Skeletal muscle tissue (tissue), 3 donors: ENCODE measurements at regions not wholly inside any gene's neighbourhood (a gene's known extent, or its start where the extent isn't known, plus 50 kb on each side); places are given as distances from the start of the nearest gene placed in this dataset.
"Not testable (repeated sequence)": the region's sequence is repeated elsewhere in the genome, so short reads cannot be mapped to it uniquely, and the experiment has no call there.

ENCODE experiments used
- H3K27ac ChIP-seq: one replicate; pipeline ENCODE4 v1.7.0; 2013; ENCODE audit warnings: mild to moderate bottlenecking, low read depth, low read length, inconsistent platforms
- H3K27me3 ChIP-seq, 3 donors: one replicate each; pipeline ENCODE4 v1.7.0; 2013; ENCODE audit warnings: low read length in 3 of 3; ENCODE audit not compliant: control insufficient read depth in 3 of 3, insufficient read depth in 3 of 3
- H3K36me3 ChIP-seq, 3 donors: one replicate each; pipeline ENCODE4 v1.7.0; 2013; ENCODE audit warnings: low read length in 3 of 3; ENCODE audit not compliant: control insufficient read depth in 3 of 3, insufficient read depth in 3 of 3
- H3K4me1 ChIP-seq, 3 donors: one replicate each; pipeline ENCODE4 v1.7.0; 2013; ENCODE audit warnings: low read length in 3 of 3, mild to moderate bottlenecking in 3 of 3; ENCODE audit not compliant: control insufficient read depth in 3 of 3, insufficient read depth in 3 of 3
- H3K4me3 ChIP-seq, 3 donors: one replicate each; pipeline ENCODE4 v1.7.0; 2013; ENCODE audit warnings: low read length in 3 of 3
- H3K9ac ChIP-seq, 3 donors: one replicate each; pipeline ENCODE4 v1.7.0; 2013; ENCODE audit warnings: low read length in 3 of 3, mild to moderate bottlenecking in 3 of 3, moderate library complexity in 2 of 3, low read depth in 1 of 3
- H3K9me3 ChIP-seq, 3 donors: one replicate each; pipeline ENCODE4 v1.7.0; 2013; ENCODE audit warnings: low read length in 3 of 3; ENCODE audit not compliant: control insufficient read depth in 3 of 3
- donor health status: Osteomylitis.

DNA sequence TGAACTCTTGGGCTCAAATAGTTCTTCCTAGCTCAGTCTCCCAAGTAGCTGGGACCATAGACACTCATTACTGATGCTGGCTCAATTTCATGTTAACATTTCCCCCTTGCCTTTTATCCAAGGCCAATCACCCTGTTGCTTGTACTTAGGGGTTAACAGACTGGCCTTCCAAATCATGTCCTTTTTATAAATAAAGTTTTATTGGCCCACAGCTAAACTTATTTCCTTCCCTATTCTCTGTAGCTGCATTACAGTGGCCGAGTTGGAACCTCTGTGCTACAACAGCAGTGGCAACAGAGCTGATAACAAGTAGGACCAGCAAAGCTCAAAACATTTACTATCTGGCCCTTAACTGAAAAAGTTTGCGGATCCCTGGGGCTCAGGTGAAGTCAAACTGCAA, 109.8 kb downstream of the ZFP64 start:
- Histone ChIP-seq H3K9me3 (no peaks in the 10 kb centered on the region), H3K4me1 (no peaks in the 10 kb centered on the region), H3K36me3 (peaks cover 0 to 5% (median 2%) of the 10 kb centered on the region in 3 donors), H3K4me3 (no peak overlapping the region), H3K9ac (no peak overlapping the region), H3K27ac (no peak overlapping the region), H3K27me3 (no peaks in the 10 kb centered on the region)

DNA sequence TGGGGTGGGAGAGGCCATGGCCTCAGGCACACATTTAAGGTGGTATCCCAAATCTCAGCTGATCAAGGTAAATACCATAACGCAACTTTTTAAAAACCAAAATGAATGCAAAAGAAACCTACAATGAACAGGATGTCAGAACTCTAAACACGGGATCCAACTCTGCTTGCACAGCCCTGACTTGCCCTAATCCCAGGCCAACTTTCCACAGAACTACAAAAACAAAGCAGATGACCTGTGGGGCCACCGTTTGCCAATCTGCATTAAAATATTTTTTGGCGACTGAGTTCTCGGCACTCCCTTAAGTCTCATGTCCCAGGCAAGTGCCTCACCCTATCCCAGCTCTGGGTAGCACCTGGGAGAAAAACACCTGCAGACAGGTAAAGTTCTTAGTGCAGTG, 110.5 kb downstream of the ZFP64 start:
- peaks cover 0 to 5% (median 2%) of the 10 kb centered on the region in 3 donors for H3K36me3 ChIP-seq
- H3K9me3 ChIP-seq = no peaks in the 10 kb centered on the region
- no peak overlapping the region for H3K27ac ChIP-seq
- H3K27me3 ChIP-seq = no peaks in the 10 kb centered on the region
- H3K9ac ChIP-seq = no peak overlapping the region
- no peaks in the 10 kb centered on the region for H3K4me1 ChIP-seq
- H3K4me3 ChIP-seq = no peak overlapping the region

DNA sequence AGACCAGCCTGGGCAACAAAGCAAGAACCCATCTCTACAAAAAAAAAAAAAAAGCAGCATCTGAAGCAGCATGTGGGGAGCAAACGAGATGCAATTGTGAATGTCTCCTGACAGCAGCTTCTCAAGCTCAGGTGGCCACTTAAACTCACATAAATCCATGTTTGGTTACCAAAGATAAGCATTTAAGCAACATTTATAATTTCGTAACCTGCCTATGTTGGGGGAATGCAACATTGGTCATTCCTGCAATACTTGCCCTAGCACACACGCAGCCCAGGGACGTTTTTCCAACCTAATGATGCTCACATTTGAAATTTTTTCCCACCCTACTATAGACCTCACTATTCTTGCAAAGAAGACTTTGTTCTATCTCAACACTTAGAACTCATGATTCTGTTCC, 113.3 kb downstream of the ZFP64 start:
- no peak overlapping the region for H3K9ac ChIP-seq
- no peaks in the 10 kb centered on the region for H3K27me3 ChIP-seq
- H3K36me3 ChIP-seq = no peaks in the 10 kb centered on the region
- no peaks in the 10 kb centered on the region for H3K9me3 ChIP-seq
- no peak overlapping the region for H3K4me3 ChIP-seq
- no peaks in the 10 kb centered on the region for H3K4me1 ChIP-seq
- H3K27ac ChIP-seq = no peak overlapping the region

DNA sequence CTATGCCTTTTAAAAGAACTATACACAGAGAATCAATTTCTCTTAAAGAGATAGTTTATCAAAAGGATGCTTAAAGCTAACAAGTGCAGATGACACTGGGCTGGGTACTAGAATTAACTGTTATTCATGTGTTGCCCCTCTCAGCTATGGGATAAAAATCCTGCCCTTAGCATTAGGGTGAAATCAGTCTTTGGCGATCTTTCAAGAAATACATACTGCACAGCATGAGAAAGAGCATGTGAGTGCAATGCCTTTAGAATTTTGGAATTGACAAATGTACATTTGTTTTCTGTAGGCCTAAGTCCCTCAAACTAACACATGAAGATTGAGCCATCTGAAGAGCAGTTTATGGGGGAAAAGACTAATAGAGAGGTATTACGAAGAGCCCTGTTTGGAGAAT, 115.4 kb downstream of the ZFP64 start:
- no peaks in the 10 kb centered on the region for H3K9me3 ChIP-seq
- no peaks in the 10 kb centered on the region for H3K27me3 ChIP-seq
- no peaks in the 10 kb centered on the region for H3K4me1 ChIP-seq
- no peak overlapping the region for H3K4me3 ChIP-seq
- no peak overlapping the region for H3K27ac ChIP-seq
- H3K9ac ChIP-seq = no peak overlapping the region
- no peaks in the 10 kb centered on the region for H3K36me3 ChIP-seq

DNA sequence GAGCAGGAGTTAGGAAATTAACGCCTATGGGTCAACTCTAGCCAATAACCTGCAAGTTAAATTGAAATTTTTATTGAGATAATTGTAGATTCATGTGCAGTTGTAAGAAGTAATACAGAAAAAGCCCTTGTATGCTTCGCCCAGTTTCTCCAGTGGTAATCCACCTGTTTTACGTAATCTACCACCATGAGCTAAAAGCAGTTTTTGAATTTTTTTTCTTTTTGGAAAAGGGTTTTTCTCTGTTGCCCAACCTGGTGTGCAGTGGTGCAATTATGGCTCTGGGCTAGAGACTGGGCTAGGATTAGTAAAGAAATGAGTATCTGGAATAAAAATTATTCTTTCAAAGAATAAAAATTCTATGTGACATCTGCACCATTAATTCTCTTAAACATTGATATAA, 116.2 kb downstream of the ZFP64 start:
- no peak overlapping the region for H3K27ac ChIP-seq
- no peak overlapping the region for H3K9ac ChIP-seq
- no peaks in the 10 kb centered on the region for H3K4me1 ChIP-seq
- no peaks in the 10 kb centered on the region for H3K27me3 ChIP-seq
- no peak overlapping the region for H3K4me3 ChIP-seq
- no peaks in the 10 kb centered on the region for H3K36me3 ChIP-seq
- H3K9me3 ChIP-seq = no peaks in the 10 kb centered on the region

DNA sequence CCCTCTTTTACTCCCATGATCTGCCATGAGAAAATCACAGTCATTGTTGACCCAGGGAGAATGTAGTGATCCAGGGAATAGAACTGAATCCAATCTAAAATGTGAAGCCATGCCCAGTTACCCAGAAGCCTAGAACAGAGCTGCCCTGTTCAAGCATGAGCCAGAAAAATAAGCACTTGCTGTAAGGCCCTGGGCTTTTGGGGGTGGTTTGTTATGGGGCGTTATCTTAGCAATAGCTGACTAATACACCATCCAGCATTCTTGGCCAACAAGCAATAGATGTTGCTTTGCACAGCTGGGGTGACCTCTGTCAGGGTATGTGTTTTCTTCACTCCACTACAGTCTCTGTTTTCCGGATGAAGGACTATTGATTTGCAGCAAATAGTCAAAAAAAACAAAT, 120.4 kb downstream of the ZFP64 start:
- Histone ChIP-seq H3K9ac (no peak overlapping the region), H3K27me3 (no peaks in the 10 kb centered on the region), H3K27ac (no peak overlapping the region), H3K4me3 (no peak overlapping the region), H3K36me3 (no peaks in the 10 kb centered on the region), H3K9me3 (no peaks in the 10 kb centered on the region), H3K4me1 (no peaks in the 10 kb centered on the region)

DNA sequence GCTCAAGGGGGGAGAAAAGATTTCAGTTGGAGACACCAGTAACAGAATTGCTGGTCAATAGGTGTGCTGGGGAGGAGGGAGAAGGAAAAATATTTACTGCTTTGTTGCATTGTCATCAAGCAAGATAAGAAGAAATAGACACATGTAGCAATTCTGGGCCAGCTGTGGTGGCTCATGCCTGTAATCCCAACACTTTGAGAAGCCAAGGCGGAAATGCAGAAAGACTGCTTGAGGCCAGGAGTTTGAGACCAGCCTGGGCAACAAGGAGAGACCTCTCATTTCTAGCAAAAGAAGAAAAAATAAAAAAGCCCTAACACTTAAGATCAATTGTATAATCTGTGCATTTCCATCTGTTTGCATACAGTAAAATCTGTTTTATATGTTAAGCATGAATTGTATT, 126.6 kb downstream of the ZFP64 start:
- Histone ChIP-seq H3K4me1 (no peaks in the 10 kb centered on the region), H3K9me3 (no peaks in the 10 kb centered on the region), H3K9ac (no peak overlapping the region), H3K36me3 (no peaks in the 10 kb centered on the region), H3K27me3 (no peaks in the 10 kb centered on the region), H3K4me3 (no peak overlapping the region), H3K27ac (no peak overlapping the region)

DNA sequence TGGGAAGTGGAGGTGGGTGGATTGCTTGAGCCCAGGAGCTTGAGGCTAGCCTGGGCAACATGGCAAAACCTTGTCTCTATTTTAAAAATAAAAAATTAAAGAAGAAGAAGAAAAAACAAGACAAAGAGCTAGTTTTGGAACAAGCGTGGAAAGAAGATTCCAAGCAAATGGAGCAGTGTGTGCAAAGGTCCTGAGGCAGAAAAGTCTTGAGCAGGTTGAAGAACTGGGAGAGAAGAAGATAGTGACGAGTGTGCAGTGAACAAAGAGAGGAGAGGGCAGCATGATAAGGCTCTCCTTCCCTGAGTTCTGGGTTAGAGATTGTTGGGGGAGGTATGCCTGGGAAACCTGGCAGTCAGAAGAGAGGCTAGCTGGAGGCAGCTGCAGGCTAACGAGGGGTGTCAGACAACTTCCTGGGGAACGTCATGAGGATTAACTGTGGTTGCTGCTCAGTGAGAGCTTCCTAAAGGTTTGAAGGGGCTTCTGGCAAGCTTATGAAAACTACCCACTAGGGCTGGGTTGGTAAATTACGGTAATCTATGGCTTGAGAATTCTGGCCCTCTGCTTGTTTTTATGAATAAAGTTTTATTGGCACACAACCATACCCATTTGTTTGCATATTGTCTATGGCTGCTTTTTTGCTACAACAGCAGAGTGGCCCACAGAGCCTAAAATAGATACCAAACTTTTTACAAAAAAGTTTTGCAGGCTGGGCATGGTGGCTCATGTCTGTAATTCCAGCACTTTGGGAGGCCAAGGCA, 128.9 kb downstream of the ZFP64 start:
- H3K36me3 ChIP-seq = no peaks in the 10 kb centered on the region
- H3K9ac ChIP-seq = no peak overlapping the region
- H3K4me1 ChIP-seq = no peaks in the 10 kb centered on the region
- no peak overlapping the region for H3K4me3 ChIP-seq
- no peaks in the 10 kb centered on the region for H3K9me3 ChIP-seq
- H3K27ac ChIP-seq = no peak overlapping the region
- H3K27me3 ChIP-seq = no peaks in the 10 kb centered on the region

DNA sequence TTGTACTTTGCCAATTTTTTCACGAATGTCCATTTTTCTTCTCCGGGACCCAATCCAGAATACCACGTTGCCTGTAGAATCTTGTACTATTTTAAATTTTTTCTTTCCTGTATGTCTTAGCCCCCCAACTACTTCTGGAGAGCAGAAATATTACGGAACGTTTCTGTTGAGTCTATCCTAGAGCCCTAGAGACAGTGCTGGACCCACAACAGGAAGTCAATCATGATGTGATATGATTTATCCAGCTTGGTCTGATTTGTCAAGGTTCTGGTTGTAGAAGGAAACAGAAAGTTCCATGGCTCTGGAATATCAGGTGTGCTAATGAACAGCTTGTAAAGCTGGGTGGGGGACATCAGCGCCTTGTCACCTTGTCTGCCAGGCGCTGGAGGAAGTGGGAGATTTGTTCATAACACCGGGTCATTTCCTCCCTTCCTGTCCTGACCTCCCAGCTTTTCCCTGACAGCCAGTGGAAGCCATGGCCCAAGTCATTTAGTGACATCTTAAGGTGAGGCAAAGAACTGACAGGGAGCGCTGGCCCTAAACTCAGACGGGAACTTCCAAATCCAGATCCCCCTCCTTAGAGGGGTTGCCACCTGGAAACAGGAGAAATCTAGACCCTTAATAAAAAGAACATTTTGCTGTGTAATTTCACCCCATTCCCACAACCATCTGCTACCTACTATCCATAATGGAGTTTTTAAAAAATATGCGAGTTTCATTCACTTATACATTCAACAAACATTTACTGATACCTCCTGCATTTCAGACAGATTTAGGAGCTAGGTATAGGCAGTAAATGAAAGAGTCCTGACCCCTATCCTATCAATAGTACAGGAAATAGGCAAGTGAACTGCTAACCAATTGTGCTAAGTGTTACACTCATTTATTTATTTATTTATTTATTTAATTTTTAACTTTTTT, 130.5 kb downstream of the ZFP64 start:
- Histone ChIP-seq H3K4me3 (no peak overlapping the region), H3K4me1 (no peaks in the 10 kb centered on the region), H3K36me3 (no peaks in the 10 kb centered on the region), H3K27me3 (no peaks in the 10 kb centered on the region), H3K27ac (no peak overlapping the region), H3K9ac (no peak overlapping the region), H3K9me3 (peaks cover 0 to 3% (median 2%) of the 10 kb centered on the region in 3 donors)

DNA sequence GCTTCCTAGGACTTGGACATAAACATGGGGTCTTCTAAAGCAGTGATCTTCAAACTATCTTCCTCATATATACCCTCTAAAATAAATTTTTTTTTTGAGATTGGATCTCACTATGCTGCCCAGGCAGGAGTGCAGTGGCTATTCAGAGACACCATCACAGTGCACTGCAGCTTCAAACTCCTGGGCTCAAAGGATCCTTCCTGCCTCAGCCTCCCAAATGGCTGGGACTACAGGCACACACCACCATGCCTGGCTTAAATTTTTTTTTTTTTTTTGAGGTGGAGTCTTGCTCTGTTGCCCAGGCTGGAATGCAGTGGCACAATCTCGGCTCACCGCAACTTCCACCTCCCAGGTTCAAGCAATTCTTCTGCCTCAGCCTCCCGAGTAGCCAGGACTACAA, 134.4 kb downstream of the ZFP64 start:
- H3K9me3 ChIP-seq, H3K4me1 ChIP-seq, H3K9ac ChIP-seq, H3K27me3 ChIP-seq, H3K27ac ChIP-seq, H3K36me3 ChIP-seq, H3K4me3 ChIP-seq: not testable (repeated sequence)
